ENCODE measurements at regions not wholly inside any gene's neighbourhood (a gene's known extent, or its start where the extent isn't known, plus 50 kb on each side); places are given as distances from the start of the nearest gene placed in this dataset.
"Not testable (repeated sequence)": the region's sequence is repeated elsewhere in the genome, so short reads cannot be mapped to it uniquely, and the experiment has no call there.

GRCh38 chr2:35568574-35568973 is 787.0 kb upstream of the CRIM1 start:
- DNase-seq (ENCODE audit: low read depth, low spot score): not testable (repeated sequence)

- DNase-seq (ENCODE audit: low read depth, low spot score): no peak
Observed at GRCh38 chr2:35562488-35562887, 793.1 kb upstream of the CRIM1 start.

DNA sequence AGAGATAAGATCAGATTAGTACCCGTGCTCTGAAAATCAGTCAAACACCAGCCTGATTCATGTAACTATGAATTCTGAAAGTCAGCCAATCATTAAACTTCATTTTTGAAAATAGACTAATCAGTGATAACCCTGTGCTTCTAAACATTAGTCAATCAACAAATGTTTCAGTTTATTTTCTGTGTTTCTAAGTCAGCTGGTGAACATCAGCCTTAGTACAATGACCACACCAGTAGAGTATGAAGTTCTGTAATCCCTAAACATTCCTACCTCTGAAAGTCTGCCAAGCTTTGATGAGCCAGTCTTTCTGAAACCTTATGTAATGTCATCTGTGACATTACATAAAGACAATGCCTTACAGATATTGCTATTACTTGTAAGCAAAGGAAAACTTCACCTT is 807.4 kb upstream of the CRIM1 start:
- DNase-seq (ENCODE audit: low read depth, low spot score): no peak

DNA sequence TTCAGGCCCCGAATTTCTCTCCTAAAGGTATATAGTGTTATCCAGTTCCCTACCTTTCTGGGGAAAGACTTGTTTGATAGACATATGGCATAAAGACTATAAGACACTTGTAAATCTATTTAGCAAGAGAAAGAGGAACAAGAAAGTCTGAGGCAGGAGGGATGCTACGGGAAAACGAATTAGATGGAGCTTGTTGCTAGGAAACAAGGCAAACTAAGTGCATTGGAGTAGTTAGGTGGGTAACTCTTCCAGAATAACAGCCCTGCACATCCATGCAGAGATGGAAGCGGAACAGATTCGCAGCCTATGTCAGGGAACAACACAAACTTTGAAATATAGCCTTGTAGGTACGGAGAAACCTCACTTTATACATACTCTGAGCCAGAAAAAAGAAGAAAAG is 810.3 kb upstream of the CRIM1 start:
- DNase-seq (ENCODE audit: low read depth, low spot score): no peak

- no peak for DNase-seq (ENCODE audit: low read depth, low spot score)
Observed at GRCh38 chr2:35538796-35539195, 816.8 kb upstream of the CRIM1 start.

DNA sequence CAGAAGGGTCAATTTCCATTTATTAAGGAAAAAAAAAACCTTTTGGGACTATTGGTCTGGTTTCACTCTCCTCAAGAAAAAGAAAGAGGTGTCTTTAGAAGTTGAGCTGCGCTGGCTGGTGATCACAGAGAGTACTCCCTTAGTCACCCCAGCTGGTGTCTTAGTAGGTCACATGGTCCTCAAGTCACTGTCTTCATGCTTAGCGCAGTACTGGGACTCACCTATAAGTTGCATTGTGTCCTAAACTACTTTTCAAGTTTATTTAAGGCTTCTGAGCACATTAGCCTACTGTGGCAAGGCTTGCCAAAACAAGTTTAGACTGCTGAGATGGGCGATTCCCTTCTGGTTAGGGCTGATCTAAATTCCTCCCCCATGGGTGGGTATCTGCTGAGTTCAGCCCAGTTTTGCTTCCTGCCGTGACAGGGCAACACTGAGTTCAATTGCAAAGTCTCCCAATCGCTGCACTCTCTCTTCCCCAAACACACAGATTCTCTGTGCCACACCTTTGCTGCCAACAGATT is 824.9 kb upstream of the CRIM1 start:
- DNase-seq (ENCODE audit: low read depth, low spot score): no peak

DNA sequence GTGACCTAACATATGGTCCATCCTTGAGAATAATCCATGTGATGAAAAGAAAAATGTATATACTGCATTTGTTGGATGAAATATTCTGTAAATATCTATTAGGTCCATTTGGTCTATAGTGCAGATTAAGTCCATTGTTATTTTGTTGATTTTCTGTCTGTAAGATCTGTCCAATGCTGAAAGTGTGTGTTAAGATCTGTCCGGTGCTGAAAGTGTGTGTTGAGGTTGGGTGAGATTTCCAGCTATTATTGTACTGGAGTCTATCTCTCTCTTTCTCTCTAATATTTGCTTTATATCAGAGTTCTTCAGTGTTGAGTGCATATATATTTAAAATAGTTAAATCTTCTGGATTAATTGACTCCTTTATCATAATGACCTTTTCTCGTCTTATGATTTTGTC is 828.8 kb upstream of the CRIM1 start:
- no peak for DNase-seq (ENCODE audit: low read depth, low spot score)

DNA sequence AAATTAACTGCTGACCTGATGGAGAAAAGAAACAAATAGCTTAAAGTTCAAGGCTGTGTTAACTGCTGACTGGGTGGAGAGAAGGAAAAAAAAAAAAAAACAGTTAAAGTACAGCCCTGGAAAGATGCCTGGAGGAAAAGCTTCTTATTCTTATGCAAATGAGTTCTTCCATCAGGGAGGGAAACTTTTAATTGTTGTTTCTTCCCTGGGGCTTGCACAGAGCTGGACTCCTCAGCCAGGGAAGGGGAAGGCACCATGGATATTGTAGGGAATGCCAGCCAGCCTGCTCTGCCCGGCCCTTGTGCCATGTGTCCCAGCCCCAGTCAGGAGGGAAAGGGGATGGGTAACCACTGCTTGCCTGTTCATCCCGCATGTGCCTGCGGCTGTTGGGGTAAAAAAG is 833.1 kb upstream of the CRIM1 start:
- DNase-seq (ENCODE audit: low read depth, low spot score): no peak

DNA sequence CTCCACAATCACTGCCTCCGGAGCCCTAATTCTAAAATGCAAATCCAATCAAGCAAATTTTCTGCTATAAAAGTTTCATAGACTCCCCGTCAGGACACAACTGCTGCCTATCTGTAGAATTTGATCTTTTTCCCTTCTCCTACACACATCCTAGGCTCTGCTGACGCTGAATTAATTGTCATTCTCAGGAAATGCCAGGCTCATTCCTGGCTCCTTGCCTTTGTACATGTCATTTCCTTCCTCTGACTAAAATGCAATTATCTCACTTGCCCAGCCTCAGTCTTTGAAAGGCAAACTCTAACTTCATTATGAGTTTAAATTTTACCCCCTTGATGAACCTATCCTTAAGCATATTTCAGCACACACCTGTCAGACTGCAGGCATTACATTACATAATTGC is 844.9 kb upstream of the CRIM1 start:
- no peak for DNase-seq (ENCODE audit: low read depth, low spot score)

- DNase-seq (ENCODE audit: low read depth, low spot score): no peak
Observed at GRCh38 chr2:35508601-35509000, 847.0 kb upstream of the CRIM1 start.

DNA sequence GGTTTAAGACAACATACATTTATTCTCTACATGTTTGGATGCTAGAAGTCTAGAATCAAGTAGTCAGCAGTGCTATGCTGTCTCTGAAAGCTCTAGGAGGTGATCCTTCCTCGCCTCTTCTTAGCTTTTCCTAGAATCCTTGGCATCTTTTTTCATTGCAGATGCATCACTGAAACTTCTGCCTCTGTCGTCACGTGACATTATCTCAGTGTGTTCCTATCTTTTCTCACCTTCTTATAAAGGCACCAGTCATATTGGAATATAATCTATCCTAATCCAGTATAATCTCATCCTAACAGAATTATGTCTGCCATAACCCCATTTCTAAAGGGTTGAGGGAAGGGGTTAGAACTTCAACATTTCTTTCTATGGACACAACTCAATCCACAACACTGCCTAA is 851.2 kb upstream of the CRIM1 start:
- no peak for DNase-seq (ENCODE audit: low read depth, low spot score)

DNA sequence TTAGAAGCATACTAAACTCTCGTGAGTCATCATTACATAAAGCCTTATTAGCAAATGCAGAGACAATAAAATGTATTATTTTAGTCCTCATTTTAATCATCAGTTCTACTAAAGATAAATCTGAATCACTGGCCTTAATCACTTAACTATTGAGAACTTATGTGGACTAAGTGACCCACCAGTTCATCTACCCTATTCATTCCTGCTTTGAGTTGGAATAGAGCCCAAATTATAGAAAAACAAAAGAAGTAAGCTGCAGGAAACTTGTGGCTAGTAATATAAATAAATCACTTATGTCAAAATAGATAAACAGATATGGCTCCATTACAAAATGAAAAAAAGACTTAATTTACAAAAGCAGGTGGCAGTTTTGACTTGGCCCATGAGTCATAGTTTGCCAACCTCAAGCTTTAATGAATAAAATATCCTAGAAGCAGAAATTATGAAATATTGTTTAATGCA is 851.8 kb upstream of the CRIM1 start:
- DNase-seq (ENCODE audit: low read depth, low spot score): no peak

- no peak for DNase-seq (ENCODE audit: low read depth, low spot score)
Observed at GRCh38 chr2:35503311-35503710, 852.3 kb upstream of the CRIM1 start.

DNA sequence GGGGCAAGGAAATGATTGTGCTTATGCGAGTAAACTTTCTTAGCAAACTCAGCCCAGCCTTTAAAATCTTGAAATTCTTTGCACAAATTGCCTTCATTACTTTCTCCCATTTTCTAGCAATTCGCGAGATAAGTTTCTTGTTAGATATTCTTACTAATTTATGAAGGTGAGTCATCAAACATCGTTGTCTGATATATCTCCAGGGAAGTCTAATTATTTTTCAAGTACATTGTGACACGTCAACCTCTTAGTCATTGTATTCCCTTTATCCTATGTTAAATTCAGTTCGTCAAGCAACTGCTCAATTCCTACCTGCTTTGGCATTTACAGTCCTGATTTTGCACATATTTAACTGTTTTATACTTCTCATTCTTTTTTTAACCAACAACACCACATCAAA is 854.5 kb upstream of the CRIM1 start:
- no peak for DNase-seq (ENCODE audit: low read depth, low spot score)

DNA sequence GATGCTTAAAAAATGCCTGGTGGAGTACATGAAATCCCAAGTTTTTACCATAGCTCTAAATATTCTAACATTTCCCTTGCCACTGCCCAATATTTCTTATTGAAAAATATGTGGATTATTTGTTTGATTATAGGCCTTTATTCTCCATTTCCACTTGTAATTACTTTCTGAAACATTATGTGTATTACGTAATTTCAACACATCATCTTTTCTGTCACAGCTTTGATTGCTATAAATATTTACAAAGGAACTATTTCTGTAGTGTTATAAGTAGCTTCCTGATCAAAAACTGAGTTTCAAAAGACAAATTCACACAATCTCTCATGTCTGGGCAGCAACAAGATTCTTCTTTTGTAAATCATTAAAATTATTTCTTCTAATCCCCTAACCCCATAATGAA is 859.6 kb upstream of the CRIM1 start:
- DNase-seq (ENCODE audit: low read depth, low spot score): no peak

GRCh38 chr2:35495182-35495581 is 860.4 kb upstream of the CRIM1 start:
- no peak for DNase-seq (ENCODE audit: low read depth, low spot score)

DNA sequence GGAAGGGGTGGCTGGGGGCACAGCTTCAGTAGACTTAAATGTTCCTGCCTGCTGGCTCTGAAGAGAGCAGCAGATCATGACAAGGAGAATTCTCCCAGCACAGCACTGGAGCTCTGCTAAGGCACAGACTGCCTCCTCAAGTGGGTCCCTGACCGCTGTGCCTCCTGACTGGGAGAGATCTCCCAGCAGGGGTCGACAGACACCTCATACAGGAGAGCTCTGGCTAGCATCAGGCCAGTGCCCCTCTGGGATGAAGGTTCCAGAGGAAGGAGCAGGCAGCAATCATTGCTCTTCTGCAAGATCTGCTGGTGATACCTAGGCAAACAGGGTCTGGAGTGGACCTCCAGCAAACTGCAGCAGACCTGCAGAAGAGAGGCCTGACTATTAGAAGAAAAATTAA is 877.5 kb upstream of the CRIM1 start:
- DNase-seq (ENCODE audit: low read depth, low spot score): not testable (repeated sequence)

DNA sequence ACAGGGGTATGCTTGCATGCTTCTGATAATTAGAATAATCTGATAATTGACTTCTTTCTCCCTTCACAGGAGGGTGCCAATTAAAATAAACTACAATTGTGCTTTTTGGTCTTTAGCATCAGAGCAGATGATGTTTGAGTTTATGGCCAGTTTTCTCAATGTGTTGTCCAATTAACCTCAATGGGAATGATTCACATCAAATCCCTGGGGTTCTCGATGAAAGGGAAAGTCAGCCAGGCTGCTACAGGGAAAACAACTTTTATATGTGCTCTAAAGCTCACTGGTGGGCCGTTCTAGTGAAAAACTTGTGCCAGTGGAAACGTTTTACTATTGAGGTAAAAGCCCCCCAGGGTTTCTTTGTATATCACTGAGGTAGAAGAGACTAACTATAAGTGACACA is 887.3 kb upstream of the CRIM1 start:
- no peak for DNase-seq (ENCODE audit: low read depth, low spot score)

DNA sequence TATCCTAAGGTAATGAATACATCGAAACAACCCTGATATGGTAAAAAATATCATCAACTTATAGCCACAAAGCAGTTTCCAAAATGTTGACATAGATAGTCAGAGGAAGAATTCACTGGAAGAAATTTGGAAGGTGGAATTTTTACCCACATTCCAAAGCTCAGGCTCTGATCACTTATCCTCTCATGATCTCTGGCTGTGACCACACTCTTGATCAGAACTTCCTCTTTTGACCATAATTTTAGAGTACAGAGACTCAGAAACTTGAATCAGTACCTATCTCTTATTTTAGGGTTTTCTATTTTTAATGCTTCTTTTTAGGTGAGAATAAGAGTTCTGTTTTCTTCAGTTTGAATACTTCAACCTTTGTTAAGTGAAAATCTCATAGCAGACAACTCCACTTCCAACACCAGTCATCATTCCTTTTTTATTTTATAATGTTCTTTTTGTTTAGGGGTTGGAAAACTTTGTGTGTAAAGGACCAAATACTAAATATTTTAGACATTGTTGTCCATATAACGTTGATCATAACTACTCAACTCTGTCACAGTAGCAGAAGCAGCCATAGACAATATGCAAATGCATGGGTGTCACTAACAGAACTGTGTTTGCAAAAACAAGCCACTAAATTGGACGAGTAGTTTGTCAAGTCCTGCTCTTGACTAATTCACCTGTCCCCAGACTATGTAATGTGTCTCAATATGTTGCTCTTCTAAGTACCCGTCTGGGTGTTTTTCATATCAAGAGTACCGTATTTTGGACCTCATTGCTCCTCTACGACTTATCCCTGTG is 891.6 kb upstream of the CRIM1 start:
- no peak for DNase-seq (ENCODE audit: low read depth, low spot score)

- DNase-seq (ENCODE audit: low read depth, low spot score): no peak
Observed at GRCh38 chr2:35462226-35462998, 893.2 kb upstream of the CRIM1 start.

DNA sequence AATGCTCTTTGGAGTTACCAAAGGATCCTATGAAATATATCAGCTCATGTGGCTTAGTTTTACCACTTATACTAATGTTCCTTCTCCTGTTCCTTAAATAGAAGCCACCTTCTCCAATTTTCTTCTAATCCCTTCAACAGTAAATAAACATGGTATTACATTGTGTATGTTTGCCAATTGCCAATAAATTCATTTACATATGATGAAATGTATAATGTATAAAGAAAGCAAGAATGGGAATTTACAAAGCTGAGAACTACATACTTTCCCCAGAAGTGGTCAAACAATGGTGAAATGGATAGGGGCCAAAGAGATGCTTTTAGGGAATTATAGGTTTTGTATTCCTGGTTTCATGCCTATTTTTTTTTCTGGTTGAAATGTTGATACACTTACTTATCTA is 894.2 kb upstream of the CRIM1 start:
- no peak for DNase-seq (ENCODE audit: low read depth, low spot score)

- DNase-seq (ENCODE audit: low read depth, low spot score): no peak
Observed at GRCh38 chr2:35454966-35455638, 900.5 kb upstream of the CRIM1 start.

Measured in smooth muscle cell of the brain vasculature (primary cell).